RWPE2 (cell line): ENCODE measurements at regions not wholly inside any gene's neighbourhood (a gene's known extent, or its start where the extent isn't known, plus 50 kb on each side); places are given as distances from the start of the nearest gene placed in this dataset.

ENCODE experiments used
- ATAC-seq: fragments of 200-7000 bp; cut with Tn5 transposase; 3 replicates; pipeline ENCODE4 v1.9.1; 2021; ENCODE audit warnings: low read depth
- DNase-seq: peaks from one replicate; pipeline ENCODE4 v3.0.0-alpha.2; 2020; ENCODE audit warnings: low spot score
- H3K27ac ChIP-seq: fragments of 450-650 bp; 2 replicates; pipeline ENCODE4 v1.5.1; 2017; ENCODE audit warnings: mild to moderate bottlenecking; ENCODE audit not compliant: poor library complexity, severe bottlenecking
- H3K27me3 ChIP-seq: fragments of 250-450 bp; sonication (Bioruptor Pico); 2 replicates; pipeline ENCODE4 v1.5.1; 2021; ENCODE audit warnings: mild to moderate bottlenecking, moderate library complexity; ENCODE audit not compliant: insufficient read depth, poor library complexity, severe bottlenecking
- H3K36me3 ChIP-seq: fragments of 250-450 bp; sonication (Bioruptor Pico); 2 replicates; pipeline ENCODE4 v1.5.1; 2020; ENCODE audit warnings: low read depth, mild to moderate bottlenecking, moderate library complexity
- H3K4me1 ChIP-seq: fragments of 250-450 bp; sonication (Bioruptor Pico); 2 replicates; pipeline ENCODE4 v1.5.1; 2021; ENCODE audit warnings: mild to moderate bottlenecking, moderate library complexity; ENCODE audit not compliant: insufficient read depth, poor library complexity, severe bottlenecking
- H3K4me3 ChIP-seq: fragments of 250-450 bp; sonication (Bioruptor Pico); 2 replicates; pipeline ENCODE4 v1.5.1; 2021; ENCODE audit warnings: mild to moderate bottlenecking, moderate library complexity; ENCODE audit not compliant: severe bottlenecking
- H3K9me3 ChIP-seq: fragments of 250-450 bp; sonication (Bioruptor Pico); 2 replicates; pipeline ENCODE4 v1.5.1; 2021; ENCODE audit warnings: mild to moderate bottlenecking, moderate library complexity; ENCODE audit not compliant: severe bottlenecking
- CTCF ChIP-seq: fragments of 450-650 bp; IDR thresholded peaks from one replicate; pipeline ENCODE4 v1.5.1; 2017; ENCODE audit warnings: mild to moderate bottlenecking, moderate library complexity; ENCODE audit not compliant: poor library complexity, severe bottlenecking

GRCh38 chr3:160135851-160136250 lies 89.4 kb upstream of the C3orf80 start:
- Histone ChIP-seq H3K27ac (no peak overlapping the region), H3K36me3 (no peaks in the 10 kb centered on the region), H3K9me3 (no peaks in the 10 kb centered on the region), H3K4me3 (no peak overlapping the region), H3K4me1 (peaks cover 10% of the 10 kb centered on the region), H3K27me3 (no peaks in the 10 kb centered on the region)
- ATAC-seq = no peak
- no peak for DNase-seq
- no peak for TF ChIP-seq CTCF

- H3K27me3 ChIP-seq = no peaks in the 10 kb centered on the region
- H3K36me3 ChIP-seq = no peaks in the 10 kb centered on the region
- no peak for ATAC-seq
- DNase-seq = no peak
- no peak for TF ChIP-seq CTCF
- H3K9me3 ChIP-seq = no peaks in the 10 kb centered on the region
- H3K27ac ChIP-seq = no peak overlapping the region
- no peak overlapping the region for H3K4me3 ChIP-seq
- peaks cover 8% of the 10 kb centered on the region for H3K4me1 ChIP-seq
Observed at GRCh38 chr3:160136421-160136820, 88.8 kb upstream of the C3orf80 start.

GRCh38 chr3:160139291-160139690 lies 85.9 kb upstream of the C3orf80 start:
- Histone ChIP-seq H3K9me3 (peaks cover 2% of the 10 kb centered on the region), H3K27ac (no peak overlapping the region), H3K36me3 (no peaks in the 10 kb centered on the region), H3K4me1 (peaks cover 8% of the 10 kb centered on the region), H3K4me3 (no peak overlapping the region), H3K27me3 (no peaks in the 10 kb centered on the region)
- DNase-seq (no peak), ATAC-seq (no peak)
- TF ChIP-seq CTCF = no peak

- H3K27me3 ChIP-seq = no peaks in the 10 kb centered on the region
- H3K27ac ChIP-seq = no peak overlapping the region
- no peak for ATAC-seq
Observed at GRCh38 chr3:160140756-160141155, 84.5 kb upstream of the C3orf80 start.

More at GRCh38 chr3:160140756-160141155, 84.5 kb upstream of the C3orf80 start:
- Histone ChIP-seq H3K36me3 (no peaks in the 10 kb centered on the region), H3K4me3 (no peak overlapping the region), H3K4me1 (no peaks in the 10 kb centered on the region), H3K9me3 (peaks cover 2% of the 10 kb centered on the region)
- no peak for DNase-seq
- TF ChIP-seq CTCF = no peak
